ENCODE measurements at regions not wholly inside any gene's neighbourhood (a gene's known extent, or its start where the extent isn't known, plus 50 kb on each side); places are given as distances from the start of the nearest gene placed in this dataset.

DNA sequence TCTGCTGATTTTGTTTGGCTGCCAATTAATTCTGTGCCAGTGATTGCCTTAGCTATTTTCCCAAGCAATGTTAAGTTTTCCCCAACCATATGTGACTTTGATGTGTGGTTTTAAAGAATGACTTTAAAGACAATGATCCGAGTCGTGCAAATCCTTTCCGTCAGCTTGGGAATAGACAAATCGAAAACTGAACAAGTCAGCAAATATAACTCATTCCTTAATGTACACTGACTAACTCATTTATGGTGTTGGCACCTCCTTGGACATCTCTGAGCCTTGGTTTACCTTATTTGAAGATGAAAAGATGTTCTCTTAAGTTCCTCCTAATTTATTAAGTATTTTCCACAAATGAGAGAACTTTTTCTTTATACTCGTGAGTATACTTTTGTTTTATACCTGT, 249.4 kb upstream of the SLCO3A1 start:
- no peaks in the 10 kb centered on the region for H3K4me1 ChIP-seq (ENCODE audit: control insufficient read depth, extremely low read depth, insufficient read depth, low read length)
- no peaks in the 10 kb centered on the region for H3K27me3 ChIP-seq (ENCODE audit: control insufficient read depth, insufficient read depth, low read length)
- no peak overlapping the region for H3K4me3 ChIP-seq (replicated peaks in 1 of 4; ENCODE audit: control extremely low read depth in 1 of 4, insufficient read depth in 1 of 4, low read depth in 3 of 4, low read length in 4 of 4)
- H3K36me3 ChIP-seq (ENCODE audit: control insufficient read depth, insufficient read depth, low read length): no peaks in the 10 kb centered on the region
- H3K27ac ChIP-seq (ENCODE audit: insufficient read depth, low read length): no peak overlapping the region
- TF ChIP-seq, protein P1, sequence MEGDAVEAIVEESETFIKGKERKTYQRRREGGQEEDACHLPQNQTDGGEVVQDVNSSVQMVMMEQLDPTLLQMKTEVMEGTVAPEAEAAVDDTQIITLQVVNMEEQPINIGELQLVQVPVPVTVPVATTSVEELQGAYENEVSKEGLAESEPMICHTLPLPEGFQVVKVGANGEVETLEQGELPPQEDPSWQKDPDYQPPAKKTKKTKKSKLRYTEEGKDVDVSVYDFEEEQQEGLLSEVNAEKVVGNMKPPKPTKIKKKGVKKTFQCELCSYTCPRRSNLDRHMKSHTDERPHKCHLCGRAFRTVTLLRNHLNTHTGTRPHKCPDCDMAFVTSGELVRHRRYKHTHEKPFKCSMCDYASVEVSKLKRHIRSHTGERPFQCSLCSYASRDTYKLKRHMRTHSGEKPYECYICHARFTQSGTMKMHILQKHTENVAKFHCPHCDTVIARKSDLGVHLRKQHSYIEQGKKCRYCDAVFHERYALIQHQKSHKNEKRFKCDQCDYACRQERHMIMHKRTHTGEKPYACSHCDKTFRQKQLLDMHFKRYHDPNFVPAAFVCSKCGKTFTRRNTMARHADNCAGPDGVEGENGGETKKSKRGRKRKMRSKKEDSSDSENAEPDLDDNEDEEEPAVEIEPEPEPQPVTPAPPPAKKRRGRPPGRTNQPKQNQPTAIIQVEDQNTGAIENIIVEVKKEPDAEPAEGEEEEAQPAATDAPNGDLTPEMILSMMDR (conservative IDR thresholded peaks at IDR 0.05 in 1 of 2, IDR thresholded peaks at IDR 0.05 in 1 of 2; ENCODE audit: low read depth in 1 of 2, low read length in 2 of 2): no peak
- no peak for TF ChIP-seq EZH2 (IDR thresholded peaks at IDR 0.05; ENCODE audit: low read length, missing control alignments)
- H3K4me2 ChIP-seq (ENCODE audit: extremely low read depth, insufficient read depth, low read length): no peak overlapping the region
- H3K79me2 ChIP-seq (ENCODE audit: control insufficient read depth, insufficient read depth, low read length): no peaks in the 10 kb centered on the region
- H3K9ac ChIP-seq (ENCODE audit: insufficient read depth, low read length): no peak overlapping the region
- no peaks in the 10 kb centered on the region for H3K9me3 ChIP-seq (ENCODE audit: control insufficient read depth, insufficient read depth, low read depth, low read length)
- H2AFZ ChIP-seq (ENCODE audit: low read length): no peak overlapping the region
- DNase-seq (ENCODE audit: low read depth in 2 of 2): no peak
- H4K20me1 ChIP-seq (ENCODE audit: control insufficient read depth, extremely low read depth, insufficient read depth, low read length): no peaks in the 10 kb centered on the region

DNA sequence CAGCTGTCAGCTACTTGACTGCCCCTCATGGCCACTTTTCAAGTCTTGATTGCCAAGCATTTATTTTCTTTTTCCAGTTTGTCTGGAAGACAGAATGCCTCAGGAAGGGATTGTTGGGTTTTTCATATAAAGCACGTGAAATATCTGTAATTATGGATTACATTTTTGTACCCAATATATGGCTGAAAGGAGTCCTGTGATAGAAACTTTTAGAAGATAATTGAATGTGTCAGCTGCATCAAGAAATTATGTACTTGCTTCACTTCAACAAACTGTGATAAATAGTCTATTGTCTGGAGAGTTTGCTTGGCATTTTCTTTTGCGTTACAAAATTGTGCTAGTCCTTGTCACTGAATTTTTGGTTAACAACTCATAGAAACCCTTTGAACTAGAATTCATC, 247.9 kb upstream of the SLCO3A1 start:
- no peak overlapping the region for H3K4me3 ChIP-seq (replicated peaks in 1 of 4; ENCODE audit: control extremely low read depth in 1 of 4, insufficient read depth in 1 of 4, low read depth in 3 of 4, low read length in 4 of 4)
- no peaks in the 10 kb centered on the region for H3K9me3 ChIP-seq (ENCODE audit: control insufficient read depth, insufficient read depth, low read depth, low read length)
- no peaks in the 10 kb centered on the region for H4K20me1 ChIP-seq (ENCODE audit: control insufficient read depth, extremely low read depth, insufficient read depth, low read length)
- no peak overlapping the region for H3K4me2 ChIP-seq (ENCODE audit: extremely low read depth, insufficient read depth, low read length)
- H3K27me3 ChIP-seq (ENCODE audit: control insufficient read depth, insufficient read depth, low read length): no peaks in the 10 kb centered on the region
- no peak for DNase-seq (ENCODE audit: low read depth in 2 of 2)
- no peak for TF ChIP-seq EZH2 (IDR thresholded peaks at IDR 0.05; ENCODE audit: low read length, missing control alignments)
- TF ChIP-seq, protein P1 (conservative IDR thresholded peaks at IDR 0.05 in 1 of 2, IDR thresholded peaks at IDR 0.05 in 1 of 2; ENCODE audit: low read depth in 1 of 2, low read length in 2 of 2): no peak
- no peak overlapping the region for H3K9ac ChIP-seq (ENCODE audit: insufficient read depth, low read length)
- H3K36me3 ChIP-seq (ENCODE audit: control insufficient read depth, insufficient read depth, low read length): no peaks in the 10 kb centered on the region
- no peaks in the 10 kb centered on the region for H3K79me2 ChIP-seq (ENCODE audit: control insufficient read depth, insufficient read depth, low read length)
- H3K27ac ChIP-seq (ENCODE audit: insufficient read depth, low read length): no peak overlapping the region
- H2AFZ ChIP-seq (ENCODE audit: low read length): no peak overlapping the region
- no peaks in the 10 kb centered on the region for H3K4me1 ChIP-seq (ENCODE audit: control insufficient read depth, extremely low read depth, insufficient read depth, low read length)

DNA sequence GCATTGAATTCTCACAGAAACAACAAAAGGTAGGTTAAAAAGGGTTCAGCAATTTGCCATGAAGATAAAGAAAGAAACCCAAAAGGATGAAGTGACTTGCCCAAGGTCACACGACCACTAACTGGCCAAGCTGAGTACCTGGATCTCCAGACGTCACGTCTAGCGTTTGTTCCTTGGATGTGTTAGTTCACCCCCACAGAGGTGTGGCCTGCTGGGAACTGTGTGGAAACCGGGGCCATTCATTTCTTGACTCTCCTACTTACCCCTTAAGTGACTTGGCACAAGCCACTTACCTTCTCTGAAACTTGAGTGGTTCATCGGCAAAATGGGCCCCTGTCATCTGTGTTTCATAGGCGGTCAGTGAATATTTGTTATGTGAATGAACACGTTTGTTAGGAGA, 244.3 kb upstream of the SLCO3A1 start:
- no peak for DNase-seq (ENCODE audit: low read depth in 2 of 2)
- no peak overlapping the region for H2AFZ ChIP-seq (ENCODE audit: low read length)
- no peak overlapping the region for H3K27ac ChIP-seq (ENCODE audit: insufficient read depth, low read length)
- no peaks in the 10 kb centered on the region for H3K79me2 ChIP-seq (ENCODE audit: control insufficient read depth, insufficient read depth, low read length)
- no peaks in the 10 kb centered on the region for H3K36me3 ChIP-seq (ENCODE audit: control insufficient read depth, insufficient read depth, low read length)
- no peak overlapping the region for H3K4me2 ChIP-seq (ENCODE audit: extremely low read depth, insufficient read depth, low read length)
- H3K27me3 ChIP-seq (ENCODE audit: control insufficient read depth, insufficient read depth, low read length): no peaks in the 10 kb centered on the region
- no peak overlapping the region for H3K4me3 ChIP-seq (replicated peaks in 1 of 4; ENCODE audit: control extremely low read depth in 1 of 4, insufficient read depth in 1 of 4, low read depth in 3 of 4, low read length in 4 of 4)
- no peaks in the 10 kb centered on the region for H3K9me3 ChIP-seq (ENCODE audit: control insufficient read depth, insufficient read depth, low read depth, low read length)
- no peaks in the 10 kb centered on the region for H4K20me1 ChIP-seq (ENCODE audit: control insufficient read depth, extremely low read depth, insufficient read depth, low read length)
- H3K9ac ChIP-seq (ENCODE audit: insufficient read depth, low read length): no peak overlapping the region
- TF ChIP-seq EZH2 (IDR thresholded peaks at IDR 0.05; ENCODE audit: low read length, missing control alignments): no peak
- TF ChIP-seq, protein P1 (conservative IDR thresholded peaks at IDR 0.05 in 1 of 2, IDR thresholded peaks at IDR 0.05 in 1 of 2; ENCODE audit: low read depth in 1 of 2, low read length in 2 of 2): no peak
- H3K4me1 ChIP-seq (ENCODE audit: control insufficient read depth, extremely low read depth, insufficient read depth, low read length): no peaks in the 10 kb centered on the region
